ENCODE measurements at regions not wholly inside any gene's neighbourhood (a gene's known extent, or its start where the extent isn't known, plus 50 kb on each side); places are given as distances from the start of the nearest gene placed in this dataset.

- no peaks in the 10 kb centered on the region for H3K4me1 ChIP-seq (replicated peaks; ENCODE audit: insufficient read depth)
- no peak overlapping the region for H3K27ac ChIP-seq
- no peaks in the 10 kb centered on the region for H3K36me3 ChIP-seq (ENCODE audit: low read depth)
- H4K20me1 ChIP-seq (ENCODE audit: insufficient read depth): no peaks in the 10 kb centered on the region
- intact Hi-C loops (cut with micrococcal nuclease; ENCODE audit: unreplicated experiment): no loop called here
- no peak for DNase-seq
- BruUV-seq (replicated peaks): no TSS peak
- H3F3A ChIP-seq (ENCODE audit: insufficient read depth, low read depth): no peaks in the 10 kb centered on the region
- no peaks in the 10 kb centered on the region for H3K9me3 ChIP-seq (ENCODE audit: insufficient read depth, low read depth)
- no peak overlapping the region for H3K4me2 ChIP-seq
- H3K4me3 ChIP-seq: no peak overlapping the region
- no peaks in the 10 kb centered on the region for H3K79me2 ChIP-seq (ENCODE audit: low read depth)
- ChIA-PET POLR2A (ENCODE audit: unreplicated experiment) (no interaction called here), CTCF (no interaction called here)
- no peaks in the 10 kb centered on the region for H3K9me2 ChIP-seq (ENCODE audit: insufficient read depth)
- H2AFZ ChIP-seq: no peak overlapping the region
- no peak for TF ChIP-seq EZH2 (IDR thresholded peaks at IDR 0.05; ENCODE audit: low read depth)
- TF ChIP-seq, protein P1, sequence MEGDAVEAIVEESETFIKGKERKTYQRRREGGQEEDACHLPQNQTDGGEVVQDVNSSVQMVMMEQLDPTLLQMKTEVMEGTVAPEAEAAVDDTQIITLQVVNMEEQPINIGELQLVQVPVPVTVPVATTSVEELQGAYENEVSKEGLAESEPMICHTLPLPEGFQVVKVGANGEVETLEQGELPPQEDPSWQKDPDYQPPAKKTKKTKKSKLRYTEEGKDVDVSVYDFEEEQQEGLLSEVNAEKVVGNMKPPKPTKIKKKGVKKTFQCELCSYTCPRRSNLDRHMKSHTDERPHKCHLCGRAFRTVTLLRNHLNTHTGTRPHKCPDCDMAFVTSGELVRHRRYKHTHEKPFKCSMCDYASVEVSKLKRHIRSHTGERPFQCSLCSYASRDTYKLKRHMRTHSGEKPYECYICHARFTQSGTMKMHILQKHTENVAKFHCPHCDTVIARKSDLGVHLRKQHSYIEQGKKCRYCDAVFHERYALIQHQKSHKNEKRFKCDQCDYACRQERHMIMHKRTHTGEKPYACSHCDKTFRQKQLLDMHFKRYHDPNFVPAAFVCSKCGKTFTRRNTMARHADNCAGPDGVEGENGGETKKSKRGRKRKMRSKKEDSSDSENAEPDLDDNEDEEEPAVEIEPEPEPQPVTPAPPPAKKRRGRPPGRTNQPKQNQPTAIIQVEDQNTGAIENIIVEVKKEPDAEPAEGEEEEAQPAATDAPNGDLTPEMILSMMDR (conservative IDR thresholded peaks at IDR 0.05): no peak
- H3K27me3 ChIP-seq (ENCODE audit: insufficient read depth, low read depth): peaks cover 40% of the 10 kb centered on the region
Measured at GRCh38 chr12:125412506-125412905, 347.3 kb downstream of the AACS start.

- intact Hi-C loops (cut with micrococcal nuclease; ENCODE audit: unreplicated experiment): no loop called here
- BruUV-seq (replicated peaks): no TSS peak
- no peak for DNase-seq
- Histone ChIP-seq H2AFZ (no peak overlapping the region), H3K27me3 (ENCODE audit: insufficient read depth, low read depth) (peaks cover 60% of the 10 kb centered on the region), H3K4me2 (no peak overlapping the region), H3K27ac (no peak overlapping the region), H3K4me1 (replicated peaks; ENCODE audit: insufficient read depth) (no peaks in the 10 kb centered on the region), H3K9me3 (ENCODE audit: insufficient read depth, low read depth) (no peaks in the 10 kb centered on the region), H4K20me1 (ENCODE audit: insufficient read depth) (no peaks in the 10 kb centered on the region), H3K79me2 (ENCODE audit: low read depth) (no peaks in the 10 kb centered on the region), H3K9me2 (ENCODE audit: insufficient read depth) (no peaks in the 10 kb centered on the region), H3K4me3 (no peak overlapping the region), H3K36me3 (ENCODE audit: low read depth) (no peaks in the 10 kb centered on the region), H3F3A (ENCODE audit: insufficient read depth, low read depth) (no peaks in the 10 kb centered on the region)
- TF ChIP-seq, protein P1 (conservative IDR thresholded peaks at IDR 0.05): no peak
- TF ChIP-seq EZH2 (IDR thresholded peaks at IDR 0.05; ENCODE audit: low read depth): no peak
- POLR2A ChIA-PET (ENCODE audit: unreplicated experiment): no interaction called here
- CTCF ChIA-PET: no interaction called here
Measured at GRCh38 chr12:125417446-125417845, 352.2 kb downstream of the AACS start.

GRCh38 chr12:125418902-125419564 is 353.8 kb downstream of the AACS start:
- H3K4me3 ChIP-seq: no peak overlapping the region
- POLR2A ChIA-PET (ENCODE audit: unreplicated experiment): no interaction called here
- H3K36me3 ChIP-seq (ENCODE audit: low read depth): no peaks in the 10 kb centered on the region
- TF ChIP-seq, protein P1 (conservative IDR thresholded peaks at IDR 0.05): no peak
- TF ChIP-seq EZH2 (IDR thresholded peaks at IDR 0.05; ENCODE audit: low read depth): no peak
- no peaks in the 10 kb centered on the region for H3K4me1 ChIP-seq (replicated peaks; ENCODE audit: insufficient read depth)
- no peaks in the 10 kb centered on the region for H4K20me1 ChIP-seq (ENCODE audit: insufficient read depth)
- H3K9me2 ChIP-seq (ENCODE audit: insufficient read depth): no peaks in the 10 kb centered on the region
- H3K27ac ChIP-seq: no peak overlapping the region
- no peak overlapping the region for H2AFZ ChIP-seq
- no TSS peak for BruUV-seq (replicated peaks)
- DNase-seq: no peak
- no peaks in the 10 kb centered on the region for H3K9me3 ChIP-seq (ENCODE audit: insufficient read depth, low read depth)
- intact Hi-C loops (cut with micrococcal nuclease; ENCODE audit: unreplicated experiment): no loop called here
- no peak overlapping the region for H3K4me2 ChIP-seq
- H3F3A ChIP-seq (ENCODE audit: insufficient read depth, low read depth): no peaks in the 10 kb centered on the region
- peaks cover 61% of the 10 kb centered on the region for H3K27me3 ChIP-seq (ENCODE audit: insufficient read depth, low read depth)
- H3K79me2 ChIP-seq (ENCODE audit: low read depth): no peaks in the 10 kb centered on the region
- CTCF ChIA-PET: no interaction called here
